ENCODE measurements at regions not wholly inside any gene's neighbourhood (a gene's known extent, or its start where the extent isn't known, plus 50 kb on each side); places are given as distances from the start of the nearest gene placed in this dataset.

GRCh38 chr4:13024147-13025105 is 459.7 kb downstream of the RAB28 start:
- no peak for DNase-seq

- no peak for DNase-seq
Measured at GRCh38 chr4:13007802-13008470, 476.2 kb downstream of the RAB28 start.

GRCh38 chr4:12993923-12994322 is 490.2 kb downstream of the RAB28 start:
- no peak for DNase-seq

GRCh38 chr4:12987284-12987683 is 496.9 kb downstream of the RAB28 start:
- DNase-seq: no peak

GRCh38 chr4:12979797-12980196 is 504.3 kb downstream of the RAB28 start:
- no peak for DNase-seq

GRCh38 chr4:12978310-12978709 is 505.8 kb downstream of the RAB28 start:
- DNase-seq: no peak

- no peak for DNase-seq
Measured at GRCh38 chr4:12975511-12975910, 508.6 kb downstream of the RAB28 start.

- no peak for DNase-seq
Measured at GRCh38 chr4:12973522-12973921, 510.6 kb downstream of the RAB28 start.

GRCh38 chr4:12968345-12968744 is 515.8 kb downstream of the RAB28 start:
- DNase-seq: no peak

GRCh38 chr4:12966726-12967125 is 517.4 kb downstream of the RAB28 start:
- no peak for DNase-seq

- no peak for DNase-seq
Measured at GRCh38 chr4:12965334-12965733, 518.8 kb downstream of the RAB28 start.

GRCh38 chr4:12963912-12964311 is 520.2 kb downstream of the RAB28 start:
- DNase-seq: no peak

GRCh38 chr4:12963291-12963690 is 520.8 kb downstream of the RAB28 start:
- DNase-seq: no peak

- no peak for DNase-seq
Measured at GRCh38 chr4:12961713-12962112, 522.4 kb downstream of the RAB28 start.

- DNase-seq: no peak
Measured at GRCh38 chr4:12958436-12958835, 525.7 kb downstream of the RAB28 start.

- no peak for DNase-seq
Measured at GRCh38 chr4:12957108-12957507, 527.0 kb downstream of the RAB28 start.

- no peak for DNase-seq
Measured at GRCh38 chr4:12956026-12956425, 528.1 kb downstream of the RAB28 start.

GRCh38 chr4:12949719-12950490 is 534.2 kb downstream of the RAB28 start:
- peak; percentile 0 to 9 for DNase-seq

GRCh38 chr4:12943069-12943468 is 541.1 kb downstream of the RAB28 start:
- no peak for DNase-seq

- DNase-seq: no peak
Measured at GRCh38 chr4:12933760-12934221, 550.3 kb downstream of the RAB28 start.

- no peak for DNase-seq
Measured at GRCh38 chr4:12932203-12932788, 551.8 kb downstream of the RAB28 start.

- no peak for DNase-seq
Measured at GRCh38 chr4:12929784-12930183, 554.4 kb downstream of the RAB28 start.

GRCh38 chr4:12928751-12929150 is 555.4 kb downstream of the RAB28 start:
- no peak for DNase-seq
